ENCODE measurements at regions not wholly inside any gene's neighbourhood (a gene's known extent, or its start where the extent isn't known, plus 50 kb on each side); places are given as distances from the start of the nearest gene placed in this dataset.

DNA sequence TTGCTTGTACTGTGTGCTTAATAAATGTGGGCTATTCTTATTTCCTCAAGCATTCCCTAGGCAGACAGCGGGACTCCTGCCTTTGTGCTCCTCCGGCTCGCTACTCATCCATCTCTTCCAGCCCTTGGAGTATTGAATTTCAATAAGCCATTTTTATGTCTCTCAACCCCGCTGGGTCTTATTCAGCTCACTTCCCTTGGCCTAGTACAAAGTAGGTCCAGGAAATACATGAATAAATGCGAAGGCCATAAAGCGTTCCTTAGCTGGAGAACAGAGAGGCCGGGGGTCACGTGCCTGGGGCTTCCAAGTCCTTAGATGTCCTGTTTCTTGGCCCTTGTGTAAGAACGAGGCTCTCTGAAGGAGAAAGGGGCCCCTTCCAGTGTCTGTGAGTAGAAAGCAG, 236.7 kb upstream of the ASIC2 start:
- H3K27ac Mint-ChIP-seq = no peak overlapping the region
- no peak for DNase-seq
- TF ChIP-seq CTCF (IDR thresholded peaks at IDR 0.05) = no peak
- no peaks in the 10 kb centered on the region for H3K4me1 Mint-ChIP-seq (ENCODE audit: low read depth)
- peaks cover 79% of the 10 kb centered on the region for H3K9me3 Mint-ChIP-seq
- H3K27me3 Mint-ChIP-seq (ENCODE audit: insufficient read depth) = peaks cover 2% of the 10 kb centered on the region; the same call in 1 of the 2 replicates
- no peak overlapping the region for H3K4me3 Mint-ChIP-seq
- H3K36me3 Mint-ChIP-seq (ENCODE audit: low read depth) = no peaks in the 10 kb centered on the region

GRCh38 chr17:33531311-33531710, 238.2 kb upstream of the ASIC2 start:
- Mint-ChIP-seq H3K27me3 (ENCODE audit: insufficient read depth) (peaks cover 2% of the 10 kb centered on the region; the same call in 1 of the 2 replicates), H3K4me3 (no peak overlapping the region), H3K36me3 (ENCODE audit: low read depth) (no peaks in the 10 kb centered on the region), H3K4me1 (ENCODE audit: low read depth) (no peaks in the 10 kb centered on the region), H3K27ac (no peak overlapping the region), H3K9me3 (peaks cover 75% of the 10 kb centered on the region)
- DNase-seq = no peak
- TF ChIP-seq CTCF (IDR thresholded peaks at IDR 0.05) = no peak

DNA sequence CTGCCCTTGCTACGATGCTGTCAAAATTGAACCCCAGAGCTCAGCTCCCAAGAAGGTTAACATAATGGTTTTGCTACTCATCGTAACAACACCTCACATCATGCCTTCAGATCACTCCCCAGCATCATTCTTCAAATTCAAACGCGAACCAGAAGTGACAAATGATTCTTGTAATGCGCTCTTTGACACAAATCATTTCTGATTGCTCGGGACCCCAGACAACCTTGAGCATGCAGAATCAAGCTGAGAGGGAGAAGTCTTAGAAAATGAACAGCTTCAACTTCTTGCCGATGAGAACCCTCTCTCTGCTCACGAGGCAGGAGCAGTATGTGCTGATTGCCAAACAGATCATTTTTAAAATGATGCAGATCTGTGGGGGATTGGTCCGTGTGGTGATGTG, 241.0 kb upstream of the ASIC2 start:
- H3K27ac Mint-ChIP-seq = no peak overlapping the region; the same call in 1 of the 2 replicates
- no peak overlapping the region for H3K4me3 Mint-ChIP-seq
- H3K4me1 Mint-ChIP-seq (ENCODE audit: low read depth) = no peaks in the 10 kb centered on the region
- no peaks in the 10 kb centered on the region for H3K27me3 Mint-ChIP-seq (ENCODE audit: insufficient read depth)
- H3K36me3 Mint-ChIP-seq (ENCODE audit: low read depth) = no peaks in the 10 kb centered on the region
- peaks cover 60% of the 10 kb centered on the region for H3K9me3 Mint-ChIP-seq
- DNase-seq = no peak
- TF ChIP-seq CTCF (IDR thresholded peaks at IDR 0.05) = no peak

DNA sequence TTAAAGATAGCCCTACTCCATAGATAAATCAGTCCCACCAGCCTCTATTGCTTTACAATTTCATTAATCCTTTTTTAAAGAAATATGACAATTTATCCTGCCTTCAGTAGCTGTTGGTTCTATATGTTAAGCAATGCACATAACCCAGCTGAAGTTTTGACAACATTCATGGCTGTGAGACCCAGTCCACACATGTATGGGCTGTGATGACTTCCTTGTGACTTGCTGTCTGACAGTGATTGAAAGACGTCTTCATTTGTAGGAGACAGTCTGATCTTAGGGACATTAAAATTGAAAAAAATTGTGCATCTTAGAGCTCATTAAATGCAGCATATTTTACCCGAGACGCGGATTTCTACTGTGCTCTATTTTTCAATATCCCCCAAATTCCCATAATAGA, 252.0 kb upstream of the ASIC2 start:
- Mint-ChIP-seq H3K4me3 (no peak overlapping the region), H3K27me3 (ENCODE audit: insufficient read depth) (peaks cover 1% of the 10 kb centered on the region), H3K4me1 (ENCODE audit: low read depth) (no peaks in the 10 kb centered on the region), H3K9me3 (peaks cover 56% of the 10 kb centered on the region), H3K36me3 (ENCODE audit: low read depth) (no peaks in the 10 kb centered on the region), H3K27ac (no peak overlapping the region)
- no peak for DNase-seq
- no peak for TF ChIP-seq CTCF (IDR thresholded peaks at IDR 0.05)

DNA sequence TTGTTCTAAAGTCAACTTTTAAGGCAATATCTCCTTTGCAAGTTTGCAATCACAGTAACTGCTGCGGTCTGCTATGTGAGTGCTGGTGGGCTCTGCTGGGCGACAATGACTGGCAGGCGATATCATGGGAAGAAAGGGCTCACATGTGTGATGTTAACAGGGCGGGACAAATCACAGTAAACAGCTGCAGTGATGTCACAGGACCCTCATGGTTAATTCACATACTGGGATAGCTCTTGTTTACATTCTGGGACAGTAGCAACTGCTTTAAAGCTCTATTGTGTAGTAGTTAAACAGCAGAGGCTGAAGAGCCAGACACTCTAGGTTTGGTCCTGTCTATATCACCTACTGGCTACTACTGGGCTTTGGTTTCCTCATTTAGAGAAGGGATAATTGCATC, 257.2 kb upstream of the ASIC2 start:
- Mint-ChIP-seq H3K4me3 (no peak overlapping the region), H3K27ac (no peak overlapping the region), H3K9me3 (peaks cover 58% of the 10 kb centered on the region), H3K4me1 (ENCODE audit: low read depth) (no peaks in the 10 kb centered on the region), H3K36me3 (ENCODE audit: low read depth) (no peaks in the 10 kb centered on the region), H3K27me3 (ENCODE audit: insufficient read depth) (no peaks in the 10 kb centered on the region; the same call in 1 of the 2 replicates)
- DNase-seq = no peak
- TF ChIP-seq CTCF (IDR thresholded peaks at IDR 0.05) = no peak

- no peaks in the 10 kb centered on the region for H3K4me1 Mint-ChIP-seq (ENCODE audit: low read depth)
- no peak for DNase-seq
- H3K27me3 Mint-ChIP-seq (ENCODE audit: insufficient read depth) = no peaks in the 10 kb centered on the region; the same call in 1 of the 2 replicates
- H3K4me3 Mint-ChIP-seq = no peak overlapping the region
- H3K36me3 Mint-ChIP-seq (ENCODE audit: low read depth) = no peaks in the 10 kb centered on the region
- H3K9me3 Mint-ChIP-seq = peaks cover 52% of the 10 kb centered on the region
- no peak for TF ChIP-seq CTCF (IDR thresholded peaks at IDR 0.05)
- no peak overlapping the region for H3K27ac Mint-ChIP-seq
Observed at GRCh38 chr17:33551075-33551474, 258.0 kb upstream of the ASIC2 start.
